HK-2 (cell line): ENCODE measurements at regions not wholly inside any gene's neighbourhood (a gene's known extent, or its start where the extent isn't known, plus 50 kb on each side); places are given as distances from the start of the nearest gene placed in this dataset.

Experiments
- DNase-seq: peaks from one replicate; pipeline ENCODE4 v3.0.0-alpha.2; 2018; ENCODE audit not compliant: unreplicated experiment

- DNase-seq, result no peak
Measured at GRCh38 chr11:113554526-113554925, 79.3 kb upstream of the DRD2 start.

- no peak for DNase-seq
Measured at GRCh38 chr11:113553915-113554314, 78.7 kb upstream of the DRD2 start.

- DNase-seq, result peak; percentile 22
Measured at GRCh38 chr11:113553235-113553634, 78.0 kb upstream of the DRD2 start.

- DNase-seq, result no peak
Measured at GRCh38 chr11:113552271-113552670, 77.1 kb upstream of the DRD2 start.

GRCh38 chr11:113551645-113552044 is 76.4 kb upstream of the DRD2 start:
- no peak for DNase-seq

GRCh38 chr11:113549611-113550578 is 74.7 kb upstream of the DRD2 start:
- no peak for DNase-seq

- DNase-seq, result no peak
Measured at GRCh38 chr11:113549061-113549460, 73.9 kb upstream of the DRD2 start.

GRCh38 chr11:113547739-113548138 is 72.5 kb upstream of the DRD2 start:
- no peak for DNase-seq

GRCh38 chr11:113546757-113547507 is 71.7 kb upstream of the DRD2 start:
- no peak for DNase-seq

GRCh38 chr11:113542420-113542819 is 67.2 kb upstream of the DRD2 start:
- no peak for DNase-seq

- no peak for DNase-seq
Measured at GRCh38 chr11:113540416-113541330, 65.5 kb upstream of the DRD2 start.

GRCh38 chr11:113538451-113539412 is 63.5 kb upstream of the DRD2 start:
- DNase-seq, result no peak

- DNase-seq, result no peak
Measured at GRCh38 chr11:113534625-113535024, 59.4 kb upstream of the DRD2 start.

GRCh38 chr11:113533425-113533698 is 58.2 kb upstream of the DRD2 start:
- DNase-seq, result no peak

GRCh38 chr11:113532697-113533424 is 57.7 kb upstream of the DRD2 start:
- DNase-seq, result peak; percentile 48

- DNase-seq, result no peak
Measured at GRCh38 chr11:113531575-113532451, 56.6 kb upstream of the DRD2 start.

GRCh38 chr11:113531083-113531482 is 55.9 kb upstream of the DRD2 start:
- DNase-seq, result no peak

GRCh38 chr11:113529606-113530005 is 54.4 kb upstream of the DRD2 start:
- DNase-seq, result no peak

- no peak for DNase-seq
Measured at GRCh38 chr11:113528982-113529381, 53.8 kb upstream of the DRD2 start.
